AML-193 (cell line): ENCODE measurements at regions not wholly inside any gene's neighbourhood (a gene's known extent, or its start where the extent isn't known, plus 50 kb on each side); places are given as distances from the start of the nearest gene placed in this dataset.
"Not testable (repeated sequence)": the region's sequence is repeated elsewhere in the genome, so short reads cannot be mapped to it uniquely, and the experiment has no call there.

Experiments
- DNase-seq, 2 experiments: peaks; one replicate each; lab custom pipeline; 2025; lab: John Stamatoyannopoulos, UW

DNA sequence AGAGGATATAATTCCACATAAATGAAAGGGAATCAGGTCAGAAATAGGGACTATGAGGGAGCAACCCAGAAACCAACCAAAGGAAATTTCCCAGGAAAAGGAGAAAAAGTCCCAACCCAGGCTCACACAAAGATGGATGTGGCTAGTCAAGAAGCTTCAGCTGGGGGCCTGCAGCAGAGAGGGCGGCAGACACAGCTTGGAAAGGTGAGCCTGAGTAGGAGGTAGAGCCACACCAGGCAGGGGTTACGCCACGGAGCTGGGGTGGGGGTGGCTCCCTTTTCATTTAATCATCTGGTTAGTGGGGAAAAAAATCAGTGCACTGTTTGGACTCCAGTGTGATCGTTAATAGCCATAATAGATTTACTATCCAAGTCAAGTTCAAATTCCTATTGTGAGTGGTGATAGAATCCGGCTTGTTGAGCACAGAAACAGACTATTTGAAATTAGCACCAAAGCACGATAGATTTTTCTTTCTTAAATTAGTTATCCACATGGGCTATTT is 220.6 kb downstream of the TPBG start:
- DNase-seq: no peak

DNA sequence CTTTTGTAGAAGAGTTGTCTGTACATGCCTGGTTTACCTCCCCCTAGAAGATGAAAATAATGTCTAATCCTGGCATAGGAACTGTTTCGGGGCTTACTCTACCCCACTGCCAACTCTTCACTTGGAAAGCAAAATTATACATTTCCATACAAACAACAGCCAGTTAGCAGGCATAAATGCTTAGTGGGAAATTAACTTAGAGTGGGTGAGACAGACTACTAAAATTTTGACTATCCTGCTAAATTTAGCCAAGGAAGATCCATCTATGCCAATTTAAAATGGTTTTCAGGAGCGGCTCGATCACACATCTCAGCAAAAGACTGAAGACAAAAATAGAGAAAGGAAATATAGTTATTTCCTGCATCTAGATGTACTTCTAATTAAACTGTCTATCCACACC is 221.2 kb downstream of the TPBG start:
- no peak for DNase-seq

DNA sequence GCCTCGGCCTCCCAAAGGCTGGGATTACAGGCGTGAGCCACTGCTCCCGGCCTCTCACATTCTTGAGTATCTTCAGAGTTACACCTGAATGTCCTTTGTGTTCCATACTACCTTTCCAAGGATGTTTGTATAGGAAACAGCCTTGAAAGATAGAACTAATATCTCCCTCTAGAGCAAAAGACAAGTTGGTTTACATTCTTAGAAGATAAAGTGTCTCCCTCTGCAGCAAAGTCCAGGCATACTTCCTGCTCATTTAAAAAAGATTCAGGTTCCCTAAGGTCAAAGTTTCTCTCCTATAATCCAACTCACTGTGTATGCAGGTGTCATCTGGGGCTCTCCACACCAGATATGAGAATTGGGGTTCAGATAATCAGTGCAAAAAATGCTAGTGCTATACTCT is 224.4 kb downstream of the TPBG start:
- DNase-seq: no peak

DNA sequence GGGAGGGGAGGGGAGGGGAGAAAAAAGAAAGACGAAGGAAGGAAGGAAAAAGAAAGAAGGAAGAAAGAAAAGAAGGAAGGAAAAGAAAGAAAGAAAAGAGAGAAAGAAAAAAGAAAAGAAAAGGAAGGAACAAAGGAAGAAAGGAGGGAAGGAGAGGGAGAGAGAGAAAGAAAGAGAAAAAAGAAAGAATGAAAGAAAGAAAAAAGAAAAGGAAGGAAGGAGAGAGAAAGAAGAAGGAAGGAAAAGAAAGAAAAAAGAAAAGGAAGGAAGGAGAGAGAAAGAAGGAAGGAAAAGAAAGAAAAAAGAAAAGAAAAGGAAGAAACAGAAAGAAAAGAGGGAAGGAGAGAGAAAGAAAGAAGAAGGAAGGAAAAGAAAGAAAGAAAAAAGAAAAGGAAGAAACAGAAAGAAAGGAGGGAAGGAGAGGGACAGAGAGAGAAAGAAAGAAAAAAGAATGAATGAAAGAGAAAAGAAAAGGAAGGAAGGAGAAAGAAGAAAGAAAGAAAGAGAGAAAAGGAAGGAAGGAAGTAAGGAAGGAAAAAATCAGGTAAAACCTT is 225.3 kb downstream of the TPBG start:
- DNase-seq: no peak

DNA sequence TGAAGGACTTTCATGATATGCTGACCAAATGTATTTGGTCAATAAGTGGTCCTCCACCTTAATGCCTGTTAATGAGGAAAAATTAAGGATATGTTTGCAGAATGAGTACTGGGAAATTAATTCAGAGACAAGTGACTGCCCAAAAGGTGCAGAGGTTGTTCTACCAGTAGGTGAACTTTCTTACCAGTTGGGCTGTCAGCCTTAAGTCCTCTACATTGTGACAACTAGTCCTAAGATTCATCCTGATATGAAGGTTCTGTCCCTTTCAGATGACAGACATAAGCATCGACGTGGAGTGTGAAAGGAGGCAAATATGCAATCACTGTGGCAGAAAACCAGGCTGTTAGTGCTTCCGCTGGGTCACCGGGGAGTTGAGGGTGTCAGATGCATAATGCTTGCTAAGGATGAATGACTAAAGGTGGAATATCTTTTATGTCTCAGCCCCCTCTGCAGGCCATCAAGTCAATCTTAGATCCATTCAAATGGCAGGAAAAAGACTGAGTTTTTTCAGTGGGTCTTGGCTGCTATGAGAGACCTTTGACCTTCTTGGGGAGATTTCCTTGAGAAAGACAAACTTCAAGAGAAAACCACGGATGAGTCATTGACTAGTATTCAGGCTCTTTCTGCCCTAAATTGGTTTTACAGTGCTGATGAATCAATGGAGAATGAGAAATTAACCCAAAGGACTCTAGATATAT is 226.0 kb downstream of the TPBG start:
- no peak for DNase-seq

DNA sequence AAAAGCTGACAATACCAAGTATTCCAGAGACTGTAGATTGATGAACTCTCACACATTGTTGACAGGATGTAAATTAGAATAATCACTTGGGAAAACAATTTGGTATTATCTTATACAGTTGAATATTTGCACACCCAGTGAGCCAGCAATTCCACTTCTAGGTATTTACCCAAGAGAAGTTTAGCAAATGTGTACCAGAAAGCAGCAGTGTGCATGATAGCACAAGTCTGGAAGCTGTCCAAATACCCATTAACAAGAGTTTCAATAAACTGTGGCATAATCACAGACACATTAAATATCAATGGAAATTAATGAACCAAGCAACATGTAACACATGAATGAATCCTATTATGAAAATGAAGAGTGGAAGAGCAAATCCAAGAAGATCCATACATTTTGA is 233.6 kb downstream of the TPBG start:
- no peak for DNase-seq

DNA sequence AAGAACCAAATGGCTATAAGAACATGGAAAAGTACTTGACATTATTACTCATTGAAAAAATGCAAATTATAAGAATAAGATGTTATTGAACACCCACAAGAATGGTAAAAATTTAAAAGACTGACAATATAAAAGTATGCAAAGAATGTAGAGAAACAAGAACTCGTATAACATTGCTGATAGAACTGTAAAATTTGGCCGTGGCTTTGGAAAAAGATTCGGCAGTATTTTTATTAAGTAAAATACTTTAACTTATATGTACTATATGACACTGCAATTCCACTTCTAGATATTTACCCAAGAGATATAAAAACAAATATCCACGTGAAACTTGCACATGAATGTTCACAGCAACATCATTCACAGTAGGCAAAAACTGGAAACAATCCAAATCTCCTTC is 239.2 kb downstream of the TPBG start:
- DNase-seq: no peak

DNA sequence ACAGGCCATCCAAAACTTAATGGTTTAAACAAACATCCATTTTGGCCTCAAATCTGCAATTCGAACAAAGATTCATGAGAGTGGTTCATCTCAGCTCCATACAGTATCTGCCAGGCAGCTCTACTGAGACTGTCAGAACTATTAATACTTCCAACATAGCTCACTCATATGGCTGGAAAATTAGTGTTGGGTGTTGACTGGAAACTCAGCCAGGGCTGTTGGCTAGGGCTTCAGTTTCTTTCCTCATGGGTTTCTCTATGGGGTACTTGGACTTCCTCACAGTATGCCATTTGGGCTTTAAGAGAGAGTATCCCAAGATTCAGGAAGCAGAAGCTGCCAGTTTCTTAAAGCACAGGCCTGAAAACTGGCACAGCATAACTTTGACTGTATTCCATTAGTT is 240.3 kb downstream of the TPBG start:
- DNase-seq: no peak

DNA sequence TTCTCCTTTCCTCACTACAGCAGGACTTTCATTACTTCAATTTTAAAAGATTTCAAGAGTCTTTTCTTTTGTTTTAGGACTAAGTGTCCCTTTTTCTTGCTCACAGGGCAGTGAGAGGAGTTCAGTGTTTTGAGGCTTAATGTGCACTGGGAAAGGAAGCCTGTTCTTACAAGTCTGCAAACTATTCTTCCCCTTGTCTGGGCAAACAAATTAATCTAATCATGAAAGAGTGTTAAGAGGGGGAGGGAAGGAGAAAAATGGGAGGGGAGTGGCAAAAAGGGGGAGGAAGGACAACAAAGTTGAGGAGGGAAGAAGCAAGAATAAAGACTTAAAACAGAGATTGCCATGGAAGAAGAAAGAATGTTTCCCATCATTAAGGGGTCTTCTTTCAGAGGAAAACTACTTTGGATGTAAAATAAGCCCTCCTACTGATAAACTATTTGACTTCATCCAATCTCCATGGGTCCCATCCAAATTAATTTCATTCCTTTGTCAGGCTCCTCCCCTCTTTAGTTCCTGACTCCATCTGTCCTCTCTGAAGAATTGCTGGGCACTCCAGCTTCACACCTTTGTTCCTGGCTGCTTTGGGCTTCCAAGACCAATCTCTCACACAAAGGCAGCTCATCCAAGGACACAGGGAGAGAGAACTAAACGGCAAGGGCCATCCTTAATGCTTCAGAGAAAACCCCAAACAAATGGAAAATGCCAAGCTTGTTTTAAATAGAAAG is 244.5 kb downstream of the TPBG start:
- DNase-seq: no peak

DNA sequence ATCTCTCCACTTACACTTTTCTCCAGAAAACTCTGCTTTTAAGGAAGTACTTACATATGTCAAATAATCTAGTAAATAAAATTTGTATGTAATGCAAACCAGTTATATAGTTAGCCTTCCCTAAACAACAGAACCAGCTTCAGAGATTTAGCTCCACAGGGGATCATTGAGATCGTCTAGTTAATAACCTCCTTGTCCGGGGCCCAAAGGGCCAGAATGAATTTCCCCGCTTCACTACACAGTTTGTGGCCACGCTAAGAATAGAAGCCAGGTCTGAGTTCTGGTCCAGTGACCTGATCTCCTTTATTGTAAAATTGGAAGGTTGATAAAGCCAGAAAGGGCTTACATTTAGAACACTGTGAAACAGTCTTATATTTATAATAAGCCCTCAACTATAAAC is 245.2 kb downstream of the TPBG start:
- DNase-seq: no peak

DNA sequence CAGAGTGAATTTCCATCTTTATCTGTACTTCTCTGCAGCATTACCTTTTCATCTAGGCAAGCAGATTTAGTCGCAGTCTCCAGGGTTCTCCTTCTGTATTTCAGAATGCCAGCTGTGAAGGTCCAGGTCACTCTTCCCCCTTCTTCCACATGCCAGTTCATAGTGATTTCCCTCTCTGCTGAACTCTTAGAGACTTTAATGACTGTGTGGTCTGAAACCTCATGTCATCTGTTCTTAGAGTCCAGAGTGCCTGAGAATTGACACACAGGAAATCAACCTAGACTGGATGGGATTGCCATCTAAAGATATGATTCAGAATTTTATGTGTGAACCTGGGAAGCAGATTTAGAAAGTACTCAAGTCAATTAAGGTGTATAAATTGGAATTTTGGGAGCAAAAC is 248.1 kb downstream of the TPBG start:
- no peak for DNase-seq

DNA sequence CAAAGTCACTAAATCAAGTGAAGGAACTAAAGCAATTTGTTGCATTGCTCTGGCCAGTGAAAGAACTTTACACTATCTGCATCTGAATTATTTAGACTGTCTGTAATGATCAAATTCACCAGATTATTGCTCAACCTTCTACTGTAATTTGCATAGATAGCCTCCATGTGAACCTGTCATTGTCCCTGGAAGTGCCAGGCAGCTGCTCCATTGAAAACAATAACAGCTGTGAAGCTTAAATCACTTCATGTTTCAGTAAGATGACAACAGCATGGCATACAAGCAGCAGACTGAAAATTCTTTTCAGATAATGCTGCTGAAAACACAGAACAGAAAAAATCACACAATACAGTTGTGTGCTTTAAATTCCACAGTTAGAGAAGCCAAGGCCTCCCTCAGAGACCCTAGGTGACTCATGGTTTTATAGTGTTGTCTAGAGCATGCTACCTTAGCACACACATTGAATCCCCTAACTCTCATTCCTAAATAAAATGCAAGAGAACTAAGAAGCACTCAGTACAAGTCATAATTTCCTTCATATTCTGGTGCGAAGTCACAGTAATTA is 248.9 kb downstream of the TPBG start:
- DNase-seq: no peak

DNA sequence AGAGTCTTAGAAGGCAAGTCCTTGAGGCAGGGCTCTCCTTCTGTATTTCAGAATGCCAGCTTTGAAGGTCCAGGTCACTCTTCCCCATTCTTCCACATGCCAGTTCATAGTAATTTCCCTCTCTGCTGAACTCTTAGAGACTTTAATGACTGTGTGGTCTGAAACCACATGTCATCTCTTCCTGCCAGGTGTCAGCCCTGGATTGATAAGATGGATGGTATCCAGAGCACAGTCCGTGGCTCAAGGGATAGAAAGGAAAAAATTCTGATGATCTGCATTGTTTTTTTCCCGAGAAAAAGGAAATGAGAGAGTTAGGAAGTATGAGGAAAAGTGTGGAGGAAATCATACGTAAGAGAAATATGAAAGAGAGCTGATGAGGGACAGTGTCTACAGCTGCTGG is 250.9 kb downstream of the TPBG start:
- DNase-seq: no peak

DNA sequence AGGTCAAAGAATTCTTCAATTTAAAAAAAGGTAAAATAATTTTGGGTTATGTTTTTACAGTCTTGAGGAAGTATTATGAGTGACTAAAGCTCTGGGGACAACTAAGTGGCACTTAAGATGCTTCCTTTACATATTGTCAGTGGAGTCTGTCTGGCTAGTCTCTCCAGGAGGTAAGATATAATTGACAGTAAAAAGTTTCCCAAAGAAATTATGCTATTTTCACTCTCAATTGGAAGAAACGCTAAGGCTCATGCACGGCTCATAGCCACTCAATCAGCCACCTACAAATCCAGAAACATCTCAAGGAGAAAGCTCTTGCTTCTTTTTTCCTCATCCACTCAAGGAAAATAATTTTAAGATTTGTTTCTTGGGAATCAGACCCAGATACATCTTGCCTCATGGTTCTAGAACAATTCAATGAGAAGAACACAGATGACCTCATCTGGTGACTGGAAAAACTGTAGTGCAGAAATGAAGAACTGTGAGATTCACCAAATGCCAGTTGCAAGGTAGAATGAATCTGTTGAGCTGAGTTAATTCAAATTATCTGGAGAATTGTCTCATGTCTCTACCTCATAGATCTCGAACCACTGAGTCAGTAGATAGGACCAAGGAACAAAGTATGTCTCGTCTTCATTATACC is 252.9 kb downstream of the TPBG start:
- no peak for DNase-seq

DNA sequence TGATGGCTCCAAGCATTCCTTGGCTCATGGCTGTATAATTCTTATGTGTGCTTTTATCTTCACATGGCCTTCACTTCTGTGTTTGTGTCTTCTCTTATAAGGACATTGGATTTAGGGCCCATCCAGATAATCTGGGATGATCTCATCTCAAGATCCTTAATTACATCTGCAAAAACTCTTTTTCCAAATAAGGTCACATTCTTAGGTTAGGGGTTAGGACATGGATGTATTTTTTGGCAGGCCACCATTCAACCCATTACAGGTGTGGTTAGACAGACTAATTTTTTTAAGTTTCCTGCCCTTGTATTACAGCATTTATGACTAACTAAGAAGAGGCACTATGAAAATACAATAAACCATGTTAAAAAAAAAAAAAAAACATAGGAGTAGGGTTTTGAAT is 254.0 kb downstream of the TPBG start:
- DNase-seq: no peak

DNA sequence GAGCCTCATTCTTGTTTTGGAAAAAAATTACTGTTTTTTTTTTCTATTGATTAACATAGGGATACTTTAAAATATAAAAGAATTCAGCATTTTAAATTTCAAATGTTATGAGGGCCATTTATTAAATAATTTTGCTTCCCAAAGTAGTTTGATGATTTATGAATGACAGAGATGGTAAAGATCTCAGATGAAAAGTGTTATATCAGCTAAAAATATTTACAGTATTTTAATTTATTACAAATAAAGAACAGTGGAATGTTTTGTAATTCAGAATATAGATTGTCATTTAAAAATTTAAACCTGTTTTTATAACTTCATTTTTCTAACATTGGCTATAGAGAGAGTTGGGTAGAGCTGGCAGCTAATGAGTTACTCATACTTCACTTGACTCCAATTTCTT is 256.0 kb downstream of the TPBG start:
- no peak for DNase-seq

DNA sequence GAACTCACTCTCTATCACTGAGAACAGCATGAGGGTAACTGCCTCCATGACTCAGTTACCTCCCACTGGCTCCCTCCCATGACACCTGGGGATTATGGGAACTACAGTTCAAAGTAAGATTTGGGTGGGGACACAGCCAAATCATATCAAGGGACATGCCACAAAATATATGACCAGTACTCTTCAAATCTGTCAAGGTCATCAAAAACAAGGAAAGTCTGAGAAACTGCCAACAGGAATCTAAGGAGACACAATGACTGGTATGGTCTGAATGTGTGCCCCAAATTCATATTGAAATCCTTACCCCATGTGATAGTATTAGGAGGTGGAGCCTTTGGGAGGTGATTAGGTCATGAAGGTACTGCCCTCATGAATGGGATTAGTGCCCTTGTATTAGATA is 258.8 kb downstream of the TPBG start:
- DNase-seq: no peak

DNA sequence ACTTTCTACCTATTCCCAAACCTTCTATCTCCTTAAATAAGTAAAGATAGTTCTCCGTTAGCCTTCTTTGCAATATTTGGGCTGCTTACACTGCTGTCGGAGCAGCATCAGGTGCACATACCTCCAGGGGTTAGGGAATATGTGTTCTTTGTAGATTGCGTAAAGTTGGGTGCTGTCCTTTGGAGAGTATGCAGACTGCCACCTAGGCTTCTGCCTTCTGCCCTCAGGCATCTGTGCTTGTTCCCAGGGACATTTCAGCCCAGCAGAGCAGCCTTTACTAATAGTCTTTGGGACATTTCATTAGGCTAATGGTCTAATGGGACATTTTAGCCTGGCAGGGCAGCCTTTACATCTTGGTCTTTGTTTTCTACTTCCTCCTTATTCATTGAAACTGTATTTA is 260.6 kb downstream of the TPBG start:
- no peak for DNase-seq

DNA sequence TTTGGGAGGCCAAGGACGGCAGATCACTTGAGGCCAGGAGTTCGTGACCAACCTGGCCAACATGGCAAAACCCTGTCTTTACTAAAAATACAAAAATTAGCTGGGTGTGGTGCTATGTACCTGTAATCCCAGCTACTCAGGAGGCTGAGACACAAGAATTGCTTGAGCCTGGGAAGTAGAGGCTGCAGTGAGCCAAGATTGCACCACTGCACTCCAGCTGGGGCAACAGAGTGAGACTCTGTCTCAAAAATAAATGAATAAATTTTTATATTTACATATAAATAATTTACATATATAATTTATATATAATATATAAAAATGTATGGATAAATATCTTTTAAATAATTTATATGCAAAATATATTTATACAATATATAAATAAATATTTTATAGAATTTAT is 263.3 kb downstream of the TPBG start:
- not testable (repeated sequence) for DNase-seq

DNA sequence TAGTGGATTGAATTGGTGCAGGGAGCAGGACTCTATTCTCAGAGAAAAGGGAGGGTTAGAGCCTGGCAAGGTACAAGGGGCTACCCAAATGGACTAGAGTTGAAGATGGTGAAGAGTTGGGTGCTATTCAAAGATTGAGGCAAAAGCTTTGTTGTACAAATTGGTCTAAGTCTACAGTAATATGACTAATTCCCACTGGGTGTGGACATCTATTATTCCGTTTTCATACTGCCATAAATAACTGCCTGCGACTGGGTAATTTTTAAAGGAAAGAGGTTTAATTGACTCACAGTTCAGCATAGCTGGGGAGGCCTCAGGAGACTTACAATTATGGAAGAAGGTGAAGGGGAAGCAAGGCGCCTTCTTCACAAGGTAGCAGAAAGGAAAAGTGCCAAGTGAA is 266.3 kb downstream of the TPBG start:
- DNase-seq: no peak

DNA sequence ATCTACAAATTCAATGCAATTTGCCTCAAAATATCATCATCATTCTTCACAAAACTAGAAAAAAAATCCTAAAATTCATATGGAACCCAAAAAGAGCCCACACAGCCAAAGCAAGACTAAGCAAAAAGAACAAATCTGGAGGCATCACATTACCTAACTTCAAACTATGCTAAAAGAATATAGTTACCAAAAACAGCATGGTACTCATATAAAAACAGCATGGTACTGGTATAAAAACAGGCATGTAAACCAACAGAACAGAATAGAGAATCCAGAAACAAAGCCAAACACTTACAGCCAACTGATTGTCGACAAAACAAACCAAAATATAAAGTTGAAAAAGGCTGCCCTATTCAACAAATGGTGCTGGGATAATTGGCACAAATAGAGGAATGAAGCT is 278.1 kb downstream of the TPBG start:
- no peak for DNase-seq

DNA sequence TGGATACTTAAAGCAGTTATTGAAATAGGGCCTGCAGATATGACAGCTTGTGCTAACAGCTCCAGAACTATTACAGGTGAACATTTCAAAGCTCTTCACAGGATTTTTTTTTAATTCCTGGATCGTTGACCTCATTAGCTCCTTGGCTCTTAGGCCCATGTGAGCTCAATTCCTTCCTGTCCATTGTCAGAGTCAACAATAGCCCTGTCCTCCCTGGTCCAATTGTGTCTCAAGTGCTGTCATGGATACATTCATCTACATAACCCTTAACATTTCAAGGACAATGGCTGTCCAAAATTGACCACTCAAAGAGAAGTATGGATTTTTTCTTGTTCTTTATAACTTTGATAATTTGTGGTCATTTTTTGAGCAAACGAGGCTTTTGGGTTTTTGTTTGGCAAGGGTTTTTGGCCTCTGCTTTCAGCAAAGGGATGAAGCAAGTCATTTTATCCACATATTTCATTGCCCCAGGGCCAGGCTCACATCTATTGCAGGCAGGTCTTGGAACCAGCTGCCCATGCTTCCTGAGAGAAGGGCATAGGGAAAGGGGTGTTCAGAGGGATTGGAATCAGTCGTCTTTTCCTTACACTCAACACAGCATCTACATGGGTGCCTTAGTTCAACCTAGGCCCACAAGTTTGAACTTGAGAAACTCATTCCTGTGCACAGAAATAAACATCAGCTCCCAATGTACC is 282.1 kb downstream of the TPBG start:
- DNase-seq: no peak
